ENCODE measurements at regions not wholly inside any gene's neighbourhood (a gene's known extent, or its start where the extent isn't known, plus 50 kb on each side); places are given as distances from the start of the nearest gene placed in this dataset.

GRCh38 chr14:105632010-105632409 lies 105.6 kb downstream of the TMEM121 start:
- no peak for TF ChIP-seq CTCF (IDR thresholded peaks at IDR 0.05)
- no peak for TF ChIP-seq POLR2A (IDR thresholded peaks at IDR 0.05)

All from heart left ventricle (tissue), 13 donors.